H1 (cell line): ENCODE measurements at regions not wholly inside any gene's neighbourhood (a gene's known extent, or its start where the extent isn't known, plus 50 kb on each side); places are given as distances from the start of the nearest gene placed in this dataset.
A peak's percentile ranks its signal among the peaks of the same experiment; 100 is the strongest.

ENCODE experiments used
- CTCF ChIA-PET: fragments of 300-600 bp; sonication (Branson Sonifier 250); formaldehyde crosslinking; loops from one replicate; lab custom pipeline; 2021; ENCODE audit not compliant: partially characterized antibody; lab: Charles Lee
- POLR2A ChIA-PET: fragments of 300-600 bp; sonication (Branson Sonifier 250); formaldehyde crosslinking; loops from one replicate; lab custom pipeline; 2021; ENCODE audit warnings: inconsistent platforms; ENCODE audit not compliant: partially characterized antibody; lab: Charles Lee
- DNase-seq, 2 experiments: peaks; one replicate each; pipeline versions ENCODE4 v3.0.0 to v3.0.0-alpha.2; 2010 to 2022; ENCODE audit warnings: low spot score in 2 of 2, low read depth in 1 of 2, mixed read lengths in 1 of 2
- FAIRE-seq: peaks from 2 replicates; lab custom pipeline; 2011; peaks lifted over from hg19 to GRCh38; lab: Jason Lieb, UNC
- H2AFZ ChIP-seq: 2 replicates; pipeline ENCODE4 v1.8.1; 2012; ENCODE audit warnings: low read length, inconsistent platforms
- H2AK5ac ChIP-seq: 2 replicates; pipeline ENCODE4 v1.6.1; 2013; ENCODE audit warnings: low read depth, low read length
- H2BK120ac ChIP-seq: replicated peaks from 2 replicates; pipeline ENCODE3; 2013; ENCODE audit warnings: low read depth, low read length, inconsistent platforms
- H2BK12ac ChIP-seq: 2 replicates; pipeline ENCODE4 v1.6.1; 2013; ENCODE audit warnings: low read depth, low read length
- H2BK15ac ChIP-seq: 2 replicates; pipeline ENCODE4 v1.6.1; 2013; ENCODE audit warnings: low read length
- H2BK20ac ChIP-seq: 2 replicates; pipeline ENCODE4 v1.6.1; 2013; ENCODE audit warnings: low read length
- H2BK5ac ChIP-seq: 2 replicates; pipeline ENCODE4 v1.6.1; 2013; ENCODE audit warnings: low read depth, low read length
- H3K14ac ChIP-seq: 2 replicates; pipeline ENCODE4 v1.6.1; 2013; ENCODE audit warnings: inconsistent platforms; ENCODE audit not compliant: insufficient read length
- H3K18ac ChIP-seq: 2 replicates; pipeline ENCODE4 v1.6.1; 2013; ENCODE audit warnings: low read length; ENCODE audit errors: extremely low read depth
- H3K23ac ChIP-seq: 2 replicates; pipeline ENCODE4 v1.6.1; 2013; ENCODE audit warnings: inconsistent platforms; ENCODE audit not compliant: insufficient read length
- H3K23me2 ChIP-seq: 2 replicates; pipeline ENCODE4 v1.6.1; 2013; ENCODE audit warnings: low read depth, low read length
- H3K27ac ChIP-seq: 2 replicates; pipeline ENCODE4 v1.6.1; 2011; ENCODE audit warnings: low read depth, low read length, inconsistent platforms
- H3K27me3 ChIP-seq, 4 experiments: replicated peaks in 1 of 4; 1 replicate in 1 of 4; 2 replicates in 3 of 4; pipeline versions ENCODE4 v1.6.1 to v1.8.1; 2011 to 2013; ENCODE audit warnings: low read length in 3 of 4, mild to moderate bottlenecking in 3 of 4, inconsistent platforms in 2 of 4, mixed read lengths in 2 of 4, moderate library complexity in 1 of 4; ENCODE audit not compliant: control insufficient read depth in 3 of 4, insufficient read depth in 3 of 4; ENCODE audit errors: extremely low read depth in 1 of 4
- H3K36me3 ChIP-seq, 4 experiments: 2 replicates each; pipeline versions ENCODE4 v1.6.1 to v1.8.1; 2011 to 2013; ENCODE audit warnings: mild to moderate bottlenecking in 4 of 4, low read length in 3 of 4, moderate library complexity in 2 of 4, control low read depth in 1 of 4, inconsistent platforms in 1 of 4; ENCODE audit not compliant: insufficient read depth in 4 of 4, control insufficient read depth in 2 of 4
- H3K4ac ChIP-seq: replicated peaks from 2 replicates; pipeline ENCODE3; 2013; ENCODE audit warnings: low read length, low read depth, mixed read lengths, inconsistent platforms; ENCODE audit not compliant: insufficient read length
- H3K4me1 ChIP-seq, 4 experiments: replicated peaks in 1 of 4; 1 replicate in 1 of 4; 2 replicates in 3 of 4; pipeline versions ENCODE4 v1.6.1 to v1.8.1; 2011 to 2013; ENCODE audit warnings: low read length in 3 of 4, inconsistent platforms in 2 of 4, mixed read lengths in 1 of 4; ENCODE audit not compliant: insufficient read depth in 4 of 4, control insufficient read depth in 3 of 4
- H3K4me2 ChIP-seq, 2 experiments: 2 replicates each; pipeline versions ENCODE4 v1.6.1 to v1.8.1; 2011 to 2013; ENCODE audit warnings: low read depth in 2 of 2, low read length in 2 of 2, control low read depth in 1 of 2, inconsistent platforms in 1 of 2, mild to moderate bottlenecking in 1 of 2; ENCODE audit not compliant: insufficient read depth in 1 of 2
- H3K4me3 ChIP-seq, 4 experiments: fragments of 200-600, 300-600 bp in 1 of 4; sonication (generic), shearing (Covaris generic), sonication (Bioruptor Twin) in 1 of 4; 2 replicates each; pipeline versions ENCODE4 v1.5.1 to v1.8.1; 2011 to 2016; ENCODE audit warnings: low read length in 4 of 4, low read depth in 3 of 4, control low read depth in 2 of 4, inconsistent platforms in 2 of 4, mild to moderate bottlenecking in 2 of 4, mixed read lengths in 1 of 4, moderate library complexity in 1 of 4; ENCODE audit not compliant: insufficient read depth in 2 of 4; ENCODE audit errors: extremely low read depth in 1 of 4
- H3K56ac ChIP-seq: replicated peaks from 2 replicates; pipeline ENCODE3; 2013; ENCODE audit warnings: low read depth, mild to moderate bottlenecking, mixed read lengths, low read length, inconsistent platforms; ENCODE audit not compliant: insufficient read length
- H3K79me1 ChIP-seq: 2 replicates; pipeline ENCODE4 v1.6.1; 2013; ENCODE audit warnings: low read depth, low read length, control low read depth
- H3K79me2 ChIP-seq, 2 experiments: 2 replicates each; pipeline versions ENCODE4 v1.6.1 to v1.8.1; 2012 to 2013; ENCODE audit warnings: low read length in 2 of 2, mild to moderate bottlenecking in 2 of 2, inconsistent platforms in 1 of 2; ENCODE audit not compliant: insufficient read depth in 2 of 2, control insufficient read depth in 1 of 2
- H3K9ac ChIP-seq, 4 experiments: replicated peaks in 1 of 4; 1 replicate in 1 of 4; 2 replicates in 3 of 4; pipeline versions ENCODE4 v1.6.1 to v1.8.1; 2011 to 2013; ENCODE audit warnings: low read depth in 3 of 4, low read length in 3 of 4, control low read depth in 2 of 4, mild to moderate bottlenecking in 2 of 4, moderate library complexity in 2 of 4, inconsistent platforms in 1 of 4; ENCODE audit errors: extremely low read depth in 1 of 4
- H3K9me3 ChIP-seq, 2 experiments: 2 replicates each; pipeline versions ENCODE4 v1.6.1 to v1.8.1; 2012 to 2013; ENCODE audit warnings: mild to moderate bottlenecking in 2 of 2, moderate library complexity in 2 of 2, control low read depth in 1 of 2, inconsistent platforms in 1 of 2, low read depth in 1 of 2, low read length in 1 of 2, mixed read lengths in 1 of 2; ENCODE audit not compliant: insufficient read depth in 2 of 2
- H4K20me1 ChIP-seq, 2 experiments: replicated peaks in 1 of 2; 2 replicates each; pipeline versions ENCODE3 to v1.8.1; 2011 to 2013; ENCODE audit warnings: inconsistent platforms in 2 of 2, low read length in 2 of 2, mild to moderate bottlenecking in 1 of 2; ENCODE audit not compliant: insufficient read depth in 2 of 2, control insufficient read depth in 1 of 2
- H4K5ac ChIP-seq: 2 replicates; pipeline ENCODE4 v1.6.1; 2013; ENCODE audit warnings: low read length, low read depth, mixed read lengths, inconsistent platforms; ENCODE audit not compliant: insufficient read length
- H4K8ac ChIP-seq: 2 replicates; pipeline ENCODE4 v1.8.0; 2013; ENCODE audit warnings: mild to moderate bottlenecking, moderate library complexity, low read length, inconsistent platforms; ENCODE audit not compliant: insufficient read depth; ENCODE audit errors: extremely low read depth
- H4K91ac ChIP-seq: replicated peaks from 2 replicates; pipeline ENCODE3; 2013; ENCODE audit warnings: low read length, mixed read lengths, inconsistent platforms; ENCODE audit not compliant: insufficient read length
- CHD1 ChIP-seq: IDR thresholded peaks from 2 replicates; pipeline ENCODE4 v1.6.1; 2012; ENCODE audit warnings: low read depth, low read length, improper control_type of control experiment
- GABPA ChIP-seq: IDR thresholded peaks from 2 replicates; pipeline ENCODE4 v1.6.1; 2011; ENCODE audit warnings: mild to moderate bottlenecking, low read length, moderate library complexity, borderline replicate concordance; ENCODE audit not compliant: insufficient read depth
- GTF2F1 ChIP-seq: IDR thresholded peaks from 2 replicates; pipeline ENCODE4 v1.6.1; 2012; ENCODE audit warnings: low read depth, low read length, improper control_type of control experiment, borderline replicate concordance
- HDAC2 ChIP-seq, 2 experiments: fragments of 300-600 bp in 1 of 2; sonication (generic) in 1 of 2; IDR thresholded peaks; 2 replicates each; pipeline ENCODE4 v1.6.1; 2011 to 2012; ENCODE audit warnings: low read depth in 2 of 2, low read length in 2 of 2, mild to moderate bottlenecking in 2 of 2, moderate library complexity in 2 of 2, borderline replicate concordance in 1 of 2, inconsistent platforms in 1 of 2
- SIN3A ChIP-seq, 2 experiments: IDR thresholded peaks in 1 of 2; conservative IDR thresholded peaks in 1 of 2; 2 replicates each; pipeline ENCODE4 v1.6.1; 2011 to 2012; ENCODE audit warnings: low read length in 2 of 2, improper control_type of control experiment in 1 of 2, low read depth in 1 of 2, mild to moderate bottlenecking in 1 of 2
- TAF1 ChIP-seq: IDR thresholded peaks from 2 replicates; pipeline ENCODE4 v1.6.1; 2011; ENCODE audit warnings: mild to moderate bottlenecking, low read depth, low read length
- WGBS, 2 experiments: shearing (Covaris generic) in 1 of 2; methylation state at CpG; one replicate each; pipeline versions ENCODE4 v1.1.6 to v1.1.7; 2013 to 2015; ENCODE audit warnings: low lambda C conversion rate in 2 of 2, mixed read lengths in 2 of 2, inconsistent platforms in 1 of 2, low coverage in 1 of 2, missing lambda C conversion rate in 1 of 2; ENCODE audit not compliant: insufficient replicate concordance in 2 of 2, insufficient coverage in 1 of 2, insufficient read length in 1 of 2; ENCODE audit errors: extremely low coverage in 1 of 2, missing lambda C conversion rate in 1 of 2; 5-methylcytosine and 5-hydroxymethylcytosine counted together
- TF ChIP-seq, protein P1 (sequence below): IDR thresholded peaks from 2 replicates; pipeline ENCODE4 v1.6.1; 2011; ENCODE audit warnings: low read depth, mild to moderate bottlenecking, low read length; ENCODE audit not compliant: insufficient read depth

DNA sequence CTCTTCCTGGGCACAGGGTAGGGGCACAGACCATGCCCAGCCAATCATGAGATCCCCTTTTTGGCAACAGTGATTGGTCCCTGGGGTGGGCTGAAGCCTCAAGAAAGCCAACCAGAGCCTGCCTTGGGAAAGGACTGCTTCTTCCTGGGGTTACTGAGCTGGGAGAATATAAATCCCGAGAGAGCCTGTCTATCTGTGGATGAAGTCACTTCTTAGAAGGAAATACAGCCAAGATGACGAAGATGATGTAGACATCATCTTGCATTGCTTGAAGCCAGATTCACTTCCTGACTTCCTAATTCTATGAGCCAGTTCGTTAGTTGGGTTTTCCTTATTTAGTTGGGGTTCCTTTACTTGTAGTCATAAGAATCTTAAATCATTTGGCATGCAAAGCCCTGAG, 50.1 kb upstream of the PWWP2A start:
- peak overlapping the region; percentile 93; the same call in 1 of the 2 replicates for H2BK20ac ChIP-seq
- no peaks in the 10 kb centered on the region for H4K20me1 ChIP-seq
- no peaks in the 10 kb centered on the region for H3K36me3 ChIP-seq
- 94% methylated on average over 3 of the region's 3 CpGs; no CpG with 5 or more reads in 1 of the 2 experiments for WGBS, 2 experiments
- no peak overlapping the region for H3K56ac ChIP-seq
- H3K79me1 ChIP-seq, result no peaks in the 10 kb centered on the region
- no peak overlapping the region for H3K4me2 ChIP-seq
- DNase-seq, result no peak
- POLR2A ChIA-PET, result interaction anchor here (6.1 kb wide), 1 partner anchor 19 kb away, joined by 72 read pairs; no protein-coding TSS in a partner anchor
- H3K27me3 ChIP-seq, result no peaks in the 10 kb centered on the region
- no peak overlapping the region for H3K23ac ChIP-seq
- TF ChIP-seq GTF2F1 (no peak), TAF1 (no peak), GABPA (no peak), SIN3A (conservative IDR thresholded peaks at IDR 0.05 in 1 of 2, IDR thresholded peaks at IDR 0.05 in 1 of 2; ENCODE audit: low read depth in 1 of 2, low read length in 2 of 2) (no peak), HDAC2 (IDR thresholded peaks at IDR 0.05; ENCODE audit: borderline replicate concordance in 1 of 2, low read depth in 2 of 2, low read length in 2 of 2) (no peak), CHD1 (no peak)
- TF ChIP-seq, protein P1, sequence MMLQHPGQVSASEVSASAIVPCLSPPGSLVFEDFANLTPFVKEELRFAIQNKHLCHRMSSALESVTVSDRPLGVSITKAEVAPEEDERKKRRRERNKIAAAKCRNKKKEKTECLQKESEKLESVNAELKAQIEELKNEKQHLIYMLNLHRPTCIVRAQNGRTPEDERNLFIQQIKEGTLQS, result no peak
- TF ChIP-seq, all 59 proteins: peak for 0
- Histone ChIP-seq H3K14ac (no peak overlapping the region), H3K79me2 (no peaks in the 10 kb centered on the region), H3K4me3 (no peak overlapping the region), H3K27ac (no peak overlapping the region), H4K91ac (peak overlapping the region; percentile 45), H4K5ac (no peak overlapping the region), H2AFZ (no peak overlapping the region), H3K18ac (no peak overlapping the region), H2BK120ac (no peak overlapping the region), H2BK5ac (peak overlapping the region; percentile 45; the same call in 1 of the 2 replicates), H2BK12ac (0 out of 2 replicates have a peak overlapping the region, but pooled peaks have one; percentile 71), H3K9me3 (no peaks in the 10 kb centered on the region), H2BK15ac (no peak overlapping the region), H3K9ac (no peak overlapping the region), H4K8ac (no peak overlapping the region), H3K4me1 (peaks cover 17 to 34% (median 25%) of the 10 kb centered on the region in 4 experiments), H3K23me2 (no peaks in the 10 kb centered on the region), H2AK5ac (peak overlapping the region; percentile 89; the same call in 1 of the 2 replicates), H3K4ac (peak overlapping the region; percentile 73)
- no peak for FAIRE-seq
- CTCF ChIA-PET, result interaction anchor here (1.1 to 2.6 kb wide), 2 partner anchors 29 to 146 kb away, joined by 3 to 10 read pairs; no protein-coding TSS in a partner anchor
